HG03342 (cell line): ENCODE measurements at regions not wholly inside any gene's neighbourhood (a gene's known extent, or its start where the extent isn't known, plus 50 kb on each side); places are given as distances from the start of the nearest gene placed in this dataset.
"Not testable (repeated sequence)": the region's sequence is repeated elsewhere in the genome, so short reads cannot be mapped to it uniquely, and the experiment has no call there.

ENCODE experiments used
- ATAC-seq: cut with Tn5 transposase; IDR thresholded peaks from one replicate; pipeline ENCODE4 v1.9.1; 2021; ENCODE audit warnings: mild to moderate bottlenecking, moderate library complexity; ENCODE audit not compliant: unreplicated experiment

DNA sequence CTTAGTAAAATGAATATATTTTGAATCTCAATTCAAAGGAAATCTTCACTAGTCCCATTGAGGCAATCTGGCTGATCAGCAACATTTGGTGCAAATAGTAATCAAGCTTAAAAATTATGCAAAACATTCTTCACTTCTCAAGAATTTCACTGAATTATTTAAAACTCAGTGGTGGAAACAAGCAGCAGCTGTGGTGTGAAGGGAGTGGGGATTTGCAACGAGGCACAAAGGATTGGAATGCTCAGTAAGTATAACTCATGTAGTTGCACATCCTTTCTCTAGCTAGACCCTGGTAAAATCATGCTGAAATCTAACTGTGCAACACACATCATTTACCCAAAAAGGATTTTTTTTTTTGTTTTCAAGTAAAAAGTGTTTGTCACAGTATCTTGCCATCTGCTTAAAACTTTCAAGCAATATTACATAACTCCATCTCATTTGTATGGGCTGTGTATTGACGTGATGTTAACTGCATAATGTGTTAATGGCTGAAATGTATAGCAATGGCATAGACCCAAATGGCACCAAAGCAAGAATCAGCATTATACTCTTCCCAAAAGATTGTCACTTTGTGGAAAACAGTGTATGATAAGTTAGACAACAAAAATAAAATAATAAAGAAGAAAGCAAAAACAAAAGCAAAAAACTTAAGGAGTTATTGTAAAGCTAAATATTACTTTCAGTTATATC is 816.6 kb downstream of the EPHA3 start:
- no peak for ATAC-seq

DNA sequence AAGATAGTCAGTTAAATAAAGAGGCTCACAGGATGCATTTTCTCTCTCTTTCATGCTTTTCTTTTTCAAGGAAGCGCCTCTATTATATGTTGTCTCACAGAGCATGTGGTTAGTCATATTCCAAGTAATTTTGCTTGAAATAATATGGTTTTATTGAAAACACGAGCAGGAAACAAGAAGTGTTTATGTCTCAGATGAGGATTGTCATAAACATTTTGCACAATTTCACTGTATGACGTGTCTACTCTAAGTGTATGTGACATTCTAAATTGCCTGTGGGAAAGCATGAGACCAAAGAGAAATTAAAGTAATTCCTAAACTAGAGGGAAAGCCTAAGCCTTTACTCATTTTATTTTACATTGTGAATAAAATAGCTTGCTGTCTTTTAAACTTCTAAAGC is 818.6 kb downstream of the EPHA3 start:
- ATAC-seq = no peak

DNA sequence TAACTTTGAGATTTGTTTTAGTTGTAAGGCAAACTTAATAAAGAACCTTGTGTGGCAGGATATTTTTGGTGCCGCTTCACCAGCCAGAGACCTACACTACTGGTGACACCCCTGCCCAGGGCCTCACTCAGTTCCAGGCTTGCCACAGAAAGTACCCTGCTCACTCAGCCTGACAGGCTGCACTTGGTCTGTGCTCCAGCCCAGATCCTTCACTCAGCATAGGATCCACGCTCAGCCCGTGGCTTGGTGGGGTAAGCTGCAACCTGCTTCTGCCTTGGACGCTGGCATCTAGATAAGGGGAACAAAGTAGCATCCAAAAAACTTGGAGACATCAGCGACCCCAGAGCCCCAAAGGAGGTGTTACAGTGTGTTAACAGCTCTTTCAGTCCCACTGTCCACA is 825.5 kb downstream of the EPHA3 start:
- ATAC-seq = no peak

DNA sequence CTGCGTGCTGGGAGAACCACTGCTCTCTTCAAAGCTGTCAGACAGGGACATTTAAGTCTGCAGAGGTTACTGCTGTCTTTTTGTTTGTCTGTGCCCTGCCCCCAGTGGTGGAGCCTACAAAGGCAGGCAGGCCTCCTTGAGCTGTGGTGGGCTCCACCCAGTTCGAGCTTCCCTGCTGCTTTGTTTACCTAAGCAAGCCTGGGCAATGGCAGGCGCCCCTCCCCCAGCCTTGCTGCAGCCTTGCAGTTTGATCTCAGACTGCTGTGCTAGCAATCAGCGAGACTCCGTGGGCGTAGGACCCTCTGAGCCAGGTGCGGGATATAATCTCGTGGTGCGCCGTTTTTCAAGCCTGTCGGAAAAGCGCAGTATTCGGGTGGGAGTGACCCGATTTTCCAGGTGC is 837.0 kb downstream of the EPHA3 start:
- not testable (repeated sequence) for ATAC-seq

DNA sequence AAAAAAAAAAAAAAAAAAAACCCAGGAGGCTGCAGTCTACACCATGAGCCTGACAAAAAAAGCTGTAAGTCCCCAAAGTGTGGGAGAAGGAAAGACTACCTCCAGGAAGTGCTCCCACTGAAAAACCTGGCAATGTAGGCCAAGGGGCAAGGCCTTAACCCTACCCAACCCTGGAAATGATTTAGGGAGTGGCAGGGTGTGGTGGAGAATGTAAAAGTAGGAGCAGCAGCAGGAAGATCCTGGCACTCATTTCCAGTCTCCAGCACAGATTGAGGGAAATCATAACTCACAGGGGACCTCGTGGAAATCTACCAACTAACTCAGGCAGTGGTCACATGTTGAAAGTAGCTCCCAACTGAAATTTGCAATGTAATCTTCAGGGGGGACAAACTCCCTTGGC is 839.5 kb downstream of the EPHA3 start:
- ATAC-seq = no peak

DNA sequence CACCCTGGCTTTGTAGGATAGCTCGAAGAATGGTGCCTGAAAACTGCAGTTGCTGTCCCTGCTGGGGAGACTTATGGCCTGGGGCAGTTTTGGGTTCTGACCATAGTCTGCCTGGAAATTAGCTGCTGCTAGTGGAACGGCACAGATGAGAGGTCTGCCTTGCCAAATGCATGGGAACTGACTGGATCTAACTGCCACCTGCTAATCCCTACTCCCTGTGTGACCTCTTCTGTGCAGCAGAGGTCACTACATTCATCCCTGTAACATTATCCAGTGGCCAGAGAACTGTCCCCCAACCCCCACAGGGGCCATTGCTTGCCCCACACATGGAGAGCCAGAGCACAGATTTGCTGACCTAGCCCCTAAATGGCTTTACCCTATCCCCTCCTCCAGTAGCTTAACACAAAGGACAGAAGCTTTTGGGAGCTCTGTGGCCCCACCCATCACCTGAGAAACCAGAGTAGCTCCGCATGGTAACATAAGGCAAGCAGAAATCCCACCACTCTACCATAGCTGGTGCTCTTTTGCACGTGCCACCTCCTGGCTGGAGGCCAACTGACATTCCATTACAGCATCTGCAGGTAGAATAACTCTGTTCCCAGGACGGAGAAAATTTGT is 840.0 kb downstream of the EPHA3 start:
- ATAC-seq = no peak

DNA sequence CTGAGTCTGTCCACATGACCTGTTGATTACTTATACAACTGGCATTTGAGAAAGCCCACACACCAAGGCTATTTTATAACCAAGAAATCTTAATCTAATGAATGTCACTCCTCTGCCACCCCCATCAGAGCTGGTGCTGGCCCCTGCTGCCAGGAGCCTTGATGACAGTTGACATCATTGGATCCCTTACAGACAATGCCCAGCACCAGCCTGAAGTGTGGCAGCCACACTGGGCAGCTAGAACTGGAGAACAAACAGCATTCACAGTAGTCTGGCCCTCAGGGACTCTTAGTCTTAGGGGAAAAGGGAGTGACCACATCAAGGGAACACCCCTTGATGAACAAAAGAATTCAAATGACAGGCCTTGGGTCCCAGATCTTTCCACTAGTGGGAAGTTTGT is 840.6 kb downstream of the EPHA3 start:
- ATAC-seq = no peak

DNA sequence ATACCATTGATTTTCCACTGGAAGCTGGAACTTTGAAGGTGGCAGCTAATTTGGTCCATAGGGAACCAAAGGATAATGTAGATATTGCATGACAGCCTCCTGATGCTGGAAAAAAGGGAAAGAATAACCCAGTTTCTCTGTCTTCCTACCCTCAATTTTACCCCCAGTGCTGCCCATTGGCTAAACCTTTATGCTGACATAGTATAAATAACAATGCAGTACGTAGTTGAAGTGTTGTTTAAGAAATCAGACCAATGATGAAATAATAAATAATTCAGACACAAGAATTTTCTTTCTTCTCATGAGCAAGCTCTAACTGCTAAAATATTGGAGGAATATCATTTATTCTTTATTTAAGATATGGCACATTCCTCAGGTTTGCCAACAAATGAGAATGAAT is 843.4 kb downstream of the EPHA3 start:
- ATAC-seq = no peak

DNA sequence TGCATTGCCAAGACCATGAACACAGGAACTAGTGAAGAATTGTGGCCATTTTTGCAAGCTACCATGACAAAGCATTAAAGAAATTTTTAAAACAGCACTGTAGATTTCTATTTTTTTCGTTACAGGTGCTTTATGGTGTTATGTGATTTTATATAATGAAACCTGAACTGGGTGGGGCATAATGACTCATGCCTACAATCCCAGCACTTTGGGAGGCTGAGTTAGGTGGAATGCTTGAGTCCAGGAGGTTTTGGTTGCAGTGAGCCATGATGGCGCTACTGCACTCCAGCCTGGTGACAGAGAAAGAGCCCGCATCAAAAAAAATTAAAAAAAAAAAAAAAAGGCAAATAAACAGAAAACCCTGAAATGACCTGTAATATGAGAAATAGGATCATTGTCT is 846.7 kb downstream of the EPHA3 start:
- ATAC-seq = no peak

DNA sequence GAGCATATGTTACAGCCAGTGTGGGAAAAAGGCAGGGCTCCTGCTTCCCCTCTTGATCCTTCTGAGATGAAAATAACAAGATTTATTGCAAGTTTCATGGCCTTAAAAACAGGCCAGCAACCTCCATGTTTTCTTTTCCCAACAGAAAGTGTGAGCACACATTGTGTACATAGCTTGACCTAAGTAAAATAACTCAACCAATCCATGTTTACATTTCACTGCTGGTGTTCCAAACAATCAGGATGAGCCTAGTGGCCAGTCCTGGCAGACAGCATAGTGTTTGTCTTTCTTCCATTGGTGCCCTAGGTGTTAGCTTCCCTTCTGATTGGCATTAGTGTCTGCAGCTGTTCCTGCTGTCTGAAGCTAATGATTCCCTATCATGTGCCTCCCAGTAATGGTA is 847.7 kb downstream of the EPHA3 start:
- no peak for ATAC-seq

DNA sequence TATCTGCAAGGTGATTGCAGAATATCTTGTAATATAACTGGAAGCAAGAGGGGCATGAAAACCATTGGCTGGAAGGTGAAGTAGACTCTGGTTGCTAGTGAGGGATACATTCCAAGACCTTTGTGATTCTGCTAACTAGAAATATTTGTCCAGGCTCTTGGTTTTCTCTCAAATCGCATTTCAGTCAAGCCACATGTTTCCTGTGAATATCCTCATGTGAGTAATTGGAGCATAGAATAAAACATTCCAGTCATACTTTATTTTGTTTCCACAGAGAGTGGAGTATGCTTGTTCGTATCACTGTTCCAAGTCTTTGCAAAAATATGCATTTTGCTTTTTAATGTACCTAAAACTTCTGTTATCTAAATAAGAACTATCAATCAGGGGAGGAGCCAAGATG is 850.0 kb downstream of the EPHA3 start:
- no peak for ATAC-seq

DNA sequence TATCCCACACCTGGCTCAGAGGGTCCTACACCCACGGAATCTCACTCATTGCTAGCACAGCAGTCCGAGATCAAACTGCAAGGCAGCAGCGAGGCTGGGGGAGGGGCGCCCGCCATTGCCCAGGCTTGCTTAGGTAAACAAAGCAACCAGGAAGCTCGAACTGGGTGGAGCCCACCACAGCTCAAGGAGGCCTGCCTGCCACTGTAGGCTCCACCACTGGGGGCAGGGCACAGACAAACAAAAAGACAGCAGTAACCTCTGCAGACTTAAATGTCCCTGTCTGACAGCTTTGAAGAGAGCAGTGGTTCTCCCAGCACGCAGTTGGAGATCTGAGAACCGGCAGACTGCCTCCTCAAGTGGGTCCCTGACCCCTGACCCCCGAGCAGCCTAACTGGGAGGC is 850.7 kb downstream of the EPHA3 start:
- not testable (repeated sequence) for ATAC-seq

DNA sequence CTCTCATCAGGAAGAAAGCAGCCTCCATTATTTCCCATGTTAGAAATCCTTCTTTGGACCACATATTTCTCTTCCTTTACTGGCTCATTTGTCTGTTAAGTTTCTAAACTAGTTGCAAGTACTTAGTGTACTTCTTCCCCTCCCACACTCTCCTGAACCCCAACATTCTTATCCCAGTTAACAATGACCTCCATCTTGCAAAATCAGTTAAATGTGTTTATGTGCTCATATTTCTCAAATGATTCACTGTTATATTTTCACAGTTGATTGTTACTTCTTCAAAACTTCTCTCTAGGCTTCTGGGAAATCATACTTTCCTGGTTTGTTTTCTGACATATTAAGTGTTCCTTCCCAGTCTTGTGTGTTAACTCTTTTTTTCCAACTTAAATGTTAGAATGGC is 856.9 kb downstream of the EPHA3 start:
- no peak for ATAC-seq

DNA sequence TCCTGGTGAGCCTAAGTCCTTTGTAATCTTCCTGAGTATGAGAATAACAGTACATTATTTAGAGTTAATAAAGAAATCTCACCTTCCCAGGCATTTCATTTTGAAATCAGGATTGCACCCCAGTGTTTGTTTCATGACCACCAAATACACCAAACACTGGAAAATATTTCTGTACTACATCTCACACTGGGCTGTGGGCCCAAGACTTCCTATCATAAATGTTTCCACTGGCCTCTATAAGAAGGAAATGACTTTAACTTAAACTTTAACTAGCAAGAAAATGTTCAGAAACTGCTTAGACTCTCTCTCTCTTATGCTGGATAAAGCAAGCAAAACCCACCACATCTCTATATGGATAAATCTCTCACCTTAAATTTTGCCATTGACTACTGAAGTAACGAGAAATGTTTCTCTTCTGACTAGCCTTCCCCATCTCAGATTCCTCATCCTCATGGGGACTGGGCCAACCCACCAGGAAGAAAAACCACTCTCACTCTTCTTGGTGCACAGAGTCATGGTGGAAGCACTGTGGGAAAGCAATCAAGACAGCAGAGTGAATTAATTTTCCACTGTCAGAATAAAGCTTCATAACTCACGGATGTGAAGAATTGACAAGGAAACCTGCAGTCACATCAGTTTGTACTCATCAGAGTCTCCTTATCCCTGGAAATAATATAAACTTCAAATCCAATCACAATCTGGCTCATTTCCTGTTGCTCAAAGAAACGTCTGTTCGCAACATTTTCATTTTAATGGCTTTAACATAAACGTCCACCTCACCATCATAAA is 859.6 kb downstream of the EPHA3 start:
- no peak for ATAC-seq

DNA sequence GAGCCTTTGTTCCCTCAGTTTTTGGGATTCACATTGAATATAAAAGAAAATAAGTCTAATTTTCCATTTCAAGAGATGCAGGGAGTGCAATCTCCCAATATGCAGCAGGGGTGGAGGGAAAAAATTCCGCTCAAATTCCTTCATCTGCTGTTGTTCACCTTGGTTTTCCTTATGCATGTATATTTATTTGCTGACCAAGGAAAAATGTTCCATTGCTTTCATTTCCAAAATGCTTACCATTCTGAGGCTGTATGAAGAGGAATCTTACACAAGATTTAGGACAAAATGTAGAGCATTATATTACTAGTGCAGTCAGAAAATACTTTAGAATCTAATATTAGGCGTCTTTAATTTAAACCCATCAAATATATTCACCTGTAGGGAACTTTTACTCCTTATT is 863.9 kb downstream of the EPHA3 start:
- no peak for ATAC-seq

DNA sequence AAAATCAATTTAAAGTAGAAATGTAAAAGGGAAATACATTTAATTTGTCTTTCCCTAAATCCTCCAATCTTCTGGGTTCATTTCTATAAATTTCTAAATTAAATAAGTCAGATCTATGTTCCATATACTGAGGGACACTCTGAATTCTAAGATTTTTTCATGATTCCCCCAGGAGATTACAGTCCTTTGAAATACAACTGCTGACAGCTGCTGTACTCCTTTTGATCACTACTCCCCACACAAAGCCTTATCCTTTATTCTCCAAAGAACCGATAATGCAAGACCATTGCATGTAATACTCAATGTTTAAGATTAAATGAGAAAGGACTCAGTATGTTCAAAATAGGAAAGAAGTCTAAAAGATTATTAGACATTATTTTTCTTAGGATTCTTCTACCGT is 865.7 kb downstream of the EPHA3 start:
- ATAC-seq = no peak

DNA sequence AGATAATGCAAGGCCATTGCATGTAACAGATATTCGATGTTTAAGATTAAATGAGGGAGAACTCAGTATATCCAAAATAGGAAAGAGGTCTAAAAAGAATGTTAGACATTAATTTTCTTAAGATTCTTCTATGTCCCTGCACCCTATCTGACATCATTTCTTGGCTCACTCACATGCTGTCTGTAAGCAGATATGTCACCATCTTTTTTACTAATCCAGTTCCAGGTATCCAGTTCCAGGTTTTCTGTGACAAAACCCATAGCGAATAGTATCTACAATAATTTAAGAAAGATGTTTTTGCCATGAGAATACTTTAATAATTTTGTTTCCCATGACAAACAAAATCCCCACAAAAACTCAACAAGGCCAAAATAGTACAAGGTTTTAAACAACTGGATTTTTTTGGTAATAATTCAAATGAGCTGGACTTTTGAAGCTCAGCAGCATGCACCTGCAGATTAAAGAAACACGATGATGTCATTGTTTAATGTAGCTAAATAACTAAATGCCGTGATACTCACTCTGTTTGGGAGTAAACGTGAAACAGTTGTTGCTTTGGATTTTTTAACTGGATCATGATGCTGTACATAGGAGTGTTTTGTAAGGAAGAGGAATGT is 867.6 kb downstream of the EPHA3 start:
- no peak for ATAC-seq

DNA sequence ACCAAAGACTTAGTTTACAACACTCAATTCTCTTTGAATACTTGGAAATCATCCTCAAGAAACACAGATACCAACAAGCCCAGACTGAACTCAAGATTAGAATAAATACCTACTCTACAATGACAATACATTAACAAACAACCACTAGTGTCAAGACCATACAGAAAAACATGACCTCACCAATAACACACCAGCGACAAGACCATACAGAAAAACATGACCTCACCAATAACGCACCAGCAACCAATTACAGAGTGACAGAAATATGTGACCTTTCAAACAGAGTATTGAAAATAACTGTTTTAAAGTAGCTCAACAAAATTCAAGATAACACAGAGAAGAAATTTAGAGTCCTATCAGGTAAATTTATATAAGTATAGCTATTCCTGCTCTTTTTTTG is 876.0 kb downstream of the EPHA3 start:
- no peak for ATAC-seq

DNA sequence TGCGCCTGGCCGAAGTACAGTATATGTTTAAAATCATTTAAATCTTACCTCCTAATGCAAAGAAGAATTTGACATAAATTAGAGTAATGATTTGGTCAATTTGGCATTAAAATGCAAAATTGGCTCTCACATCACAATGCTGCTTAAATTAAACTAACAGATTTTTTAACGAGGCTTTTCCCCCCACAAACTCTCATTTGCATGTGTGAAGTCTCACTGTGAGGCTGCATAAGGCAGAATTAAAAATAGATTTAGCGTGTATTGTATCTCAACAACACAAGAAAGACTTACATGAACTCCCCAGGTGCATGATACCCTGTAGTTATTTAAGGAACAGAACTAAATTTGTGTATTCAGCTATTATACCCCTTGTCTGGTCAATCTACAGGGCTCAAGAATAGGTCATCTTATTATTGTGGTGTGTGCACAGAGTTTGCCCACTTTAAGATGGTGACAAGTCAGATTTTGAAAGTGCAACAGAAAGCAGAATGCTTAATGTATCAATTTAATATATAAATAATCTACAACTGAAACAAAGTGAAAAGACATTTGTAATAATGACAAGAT is 897.9 kb downstream of the EPHA3 start:
- ATAC-seq = no peak

DNA sequence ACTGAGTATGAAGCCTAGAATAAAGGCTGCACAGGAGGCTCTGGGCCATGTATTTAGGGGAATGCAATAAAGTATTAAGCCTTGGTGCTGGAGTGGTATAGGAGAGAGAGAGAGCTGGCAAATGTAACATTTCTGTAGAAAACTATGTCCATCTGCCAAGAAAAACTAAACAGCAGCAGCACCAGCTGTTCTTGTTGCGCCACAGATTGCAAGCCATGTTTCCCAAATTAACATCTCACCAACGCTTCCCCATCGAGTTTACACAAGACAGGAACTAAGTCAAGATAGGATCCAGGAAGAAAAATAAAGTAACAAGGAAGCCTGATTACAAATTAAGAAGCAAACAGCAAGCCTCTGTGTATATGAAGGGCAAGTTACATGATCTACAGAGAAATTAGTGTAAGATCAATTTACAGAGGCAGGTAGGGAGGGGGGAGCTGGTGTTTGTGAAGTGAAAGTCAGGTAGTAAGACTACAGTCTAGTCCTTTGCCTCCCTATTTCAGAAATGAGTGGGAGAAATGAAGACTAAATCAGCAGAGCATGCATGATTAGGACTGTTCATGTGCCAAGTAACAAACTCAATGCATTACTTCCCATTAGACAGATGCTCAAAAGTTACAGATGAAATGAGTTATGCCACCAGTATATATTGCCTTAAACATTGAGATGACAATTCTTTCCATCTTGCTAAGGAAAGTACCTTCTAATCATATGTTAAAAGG is 900.5 kb downstream of the EPHA3 start:
- no peak for ATAC-seq

DNA sequence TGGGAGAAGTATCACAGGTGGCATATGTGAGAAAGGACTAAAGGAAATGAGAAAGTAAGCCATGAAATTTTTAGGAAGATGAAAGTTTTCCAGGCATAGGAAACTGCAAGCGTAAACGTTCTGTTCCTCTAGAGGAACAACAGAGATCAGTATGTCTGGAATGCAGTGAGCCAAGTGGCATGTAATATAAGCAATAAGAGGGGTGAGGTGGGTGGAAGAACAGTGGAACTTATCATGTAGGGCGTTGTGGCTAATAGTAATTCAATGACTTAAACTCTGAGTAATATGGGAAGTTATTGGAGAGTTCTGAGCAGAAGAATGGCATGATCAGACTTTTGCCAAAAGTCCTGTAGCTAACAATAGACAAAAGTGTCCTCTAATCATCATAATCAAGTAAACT is 902.9 kb downstream of the EPHA3 start:
- no peak for ATAC-seq
